Effector memory CD4-positive, alpha-beta T cell (primary cell): ENCODE measurements at regions not wholly inside any gene's neighbourhood (a gene's known extent, or its start where the extent isn't known, plus 50 kb on each side); places are given as distances from the start of the nearest gene placed in this dataset.

Source experiments
- DNase-seq, 3 donors: peaks; one replicate each; pipeline ENCODE4 v3.0.0-alpha.2; 2020
- H3K27ac ChIP-seq: 2 replicates; pipeline ENCODE4 v1.7.0; 2013; ENCODE audit warnings: mild to moderate bottlenecking, low read length, moderate library complexity; ENCODE audit not compliant: insufficient read depth, poor library complexity, severe bottlenecking
- H3K27me3 ChIP-seq: replicated peaks from 2 replicates; pipeline ENCODE4 v1.7.0; 2013; ENCODE audit warnings: mild to moderate bottlenecking, low read length; ENCODE audit not compliant: insufficient read depth, control insufficient read depth, poor library complexity, severe bottlenecking
- H3K36me3 ChIP-seq: 2 replicates; pipeline ENCODE4 v1.7.0; 2013; ENCODE audit warnings: mild to moderate bottlenecking, low read length, moderate library complexity; ENCODE audit not compliant: control insufficient read depth, insufficient read depth
- H3K4me1 ChIP-seq: 2 replicates; pipeline ENCODE4 v1.7.0; 2013; ENCODE audit warnings: low read length, mild to moderate bottlenecking; ENCODE audit not compliant: control insufficient read depth, insufficient read depth, poor library complexity, severe bottlenecking
- H3K4me3 ChIP-seq: 2 replicates; pipeline ENCODE4 v1.7.0; 2013; ENCODE audit warnings: low read length, low read depth, mild to moderate bottlenecking; ENCODE audit not compliant: insufficient read depth, poor library complexity, severe bottlenecking
- H3K9me3 ChIP-seq: 2 replicates; pipeline ENCODE4 v1.7.0; 2013; ENCODE audit warnings: mild to moderate bottlenecking, low read length, moderate library complexity; ENCODE audit not compliant: control insufficient read depth

GRCh38 chrX:129041319-129041718 is 482.0 kb downstream of the SMARCA1 start:
- DNase-seq: no peak
- H3K36me3 ChIP-seq: no peaks in the 10 kb centered on the region
- H3K9me3 ChIP-seq: no peaks in the 10 kb centered on the region
- no peak overlapping the region for H3K27ac ChIP-seq
- H3K4me3 ChIP-seq: no peak overlapping the region
- no peaks in the 10 kb centered on the region for H3K27me3 ChIP-seq
- H3K4me1 ChIP-seq: no peaks in the 10 kb centered on the region

- Histone ChIP-seq H3K36me3 (no peaks in the 10 kb centered on the region), H3K27ac (no peak overlapping the region), H3K4me3 (no peak overlapping the region), H3K27me3 (no peaks in the 10 kb centered on the region), H3K4me1 (no peaks in the 10 kb centered on the region), H3K9me3 (no peaks in the 10 kb centered on the region)
- DNase-seq: no peak
Measured at GRCh38 chrX:129040124-129040523, 483.2 kb downstream of the SMARCA1 start.

GRCh38 chrX:129039176-129039575 is 484.1 kb downstream of the SMARCA1 start:
- no peak overlapping the region for H3K4me3 ChIP-seq
- H3K27me3 ChIP-seq: no peaks in the 10 kb centered on the region
- no peak overlapping the region for H3K27ac ChIP-seq
- H3K9me3 ChIP-seq: no peaks in the 10 kb centered on the region
- no peak for DNase-seq
- H3K4me1 ChIP-seq: no peaks in the 10 kb centered on the region
- no peaks in the 10 kb centered on the region for H3K36me3 ChIP-seq

- no peaks in the 10 kb centered on the region for H3K9me3 ChIP-seq
- DNase-seq: no peak
- no peaks in the 10 kb centered on the region for H3K36me3 ChIP-seq
- H3K27ac ChIP-seq: no peak overlapping the region
- H3K4me1 ChIP-seq: no peaks in the 10 kb centered on the region
- no peaks in the 10 kb centered on the region for H3K27me3 ChIP-seq
- H3K4me3 ChIP-seq: no peak overlapping the region
Measured at GRCh38 chrX:129037389-129037788, 485.9 kb downstream of the SMARCA1 start.

GRCh38 chrX:129035180-129035579 is 488.1 kb downstream of the SMARCA1 start:
- no peaks in the 10 kb centered on the region for H3K27me3 ChIP-seq

GRCh38 chrX:129034196-129034595 is 489.1 kb downstream of the SMARCA1 start:
- no peak overlapping the region for H3K4me3 ChIP-seq
- no peaks in the 10 kb centered on the region for H3K36me3 ChIP-seq
- H3K27me3 ChIP-seq: no peaks in the 10 kb centered on the region
- DNase-seq: no peak
- H3K27ac ChIP-seq: no peak overlapping the region
- H3K9me3 ChIP-seq: no peaks in the 10 kb centered on the region
- H3K4me1 ChIP-seq: no peaks in the 10 kb centered on the region

More at GRCh38 chrX:129035180-129035579, 488.1 kb downstream of the SMARCA1 start:
- Histone ChIP-seq H3K36me3 (no peaks in the 10 kb centered on the region), H3K4me1 (no peaks in the 10 kb centered on the region), H3K9me3 (no peaks in the 10 kb centered on the region), H3K4me3 (no peak overlapping the region), H3K27ac (no peak overlapping the region)
- no peak for DNase-seq

- H3K36me3 ChIP-seq: no peaks in the 10 kb centered on the region
- no peaks in the 10 kb centered on the region for H3K27me3 ChIP-seq
- H3K9me3 ChIP-seq: no peaks in the 10 kb centered on the region
- no peak overlapping the region for H3K4me3 ChIP-seq
- H3K4me1 ChIP-seq: no peaks in the 10 kb centered on the region
- DNase-seq: no peak
- H3K27ac ChIP-seq: no peak overlapping the region
Measured at GRCh38 chrX:129026202-129026601, 497.1 kb downstream of the SMARCA1 start.

GRCh38 chrX:129025376-129025775 is 497.9 kb downstream of the SMARCA1 start:
- no peaks in the 10 kb centered on the region for H3K36me3 ChIP-seq
- no peak overlapping the region for H3K27ac ChIP-seq
- no peaks in the 10 kb centered on the region for H3K27me3 ChIP-seq
- no peaks in the 10 kb centered on the region for H3K4me1 ChIP-seq
- no peaks in the 10 kb centered on the region for H3K9me3 ChIP-seq
- H3K4me3 ChIP-seq: no peak overlapping the region
- DNase-seq: no peak

GRCh38 chrX:129019412-129019811 is 503.9 kb downstream of the SMARCA1 start:
- no peaks in the 10 kb centered on the region for H3K4me1 ChIP-seq
- no peak overlapping the region for H3K4me3 ChIP-seq
- H3K27me3 ChIP-seq: no peaks in the 10 kb centered on the region
- H3K27ac ChIP-seq: no peak overlapping the region
- no peaks in the 10 kb centered on the region for H3K36me3 ChIP-seq
- H3K9me3 ChIP-seq: no peaks in the 10 kb centered on the region
- DNase-seq: no peak

GRCh38 chrX:129015381-129015780 is 507.9 kb downstream of the SMARCA1 start:
- Histone ChIP-seq H3K4me3 (no peak overlapping the region), H3K27me3 (no peaks in the 10 kb centered on the region), H3K4me1 (no peaks in the 10 kb centered on the region), H3K9me3 (no peaks in the 10 kb centered on the region), H3K27ac (no peak overlapping the region), H3K36me3 (no peaks in the 10 kb centered on the region)
- DNase-seq: no peak

GRCh38 chrX:129013574-129013973 is 509.7 kb downstream of the SMARCA1 start:
- DNase-seq: no peak
- H3K27me3 ChIP-seq: no peaks in the 10 kb centered on the region
- H3K36me3 ChIP-seq: no peaks in the 10 kb centered on the region
- H3K27ac ChIP-seq: no peak overlapping the region
- H3K4me1 ChIP-seq: no peaks in the 10 kb centered on the region
- no peak overlapping the region for H3K4me3 ChIP-seq
- H3K9me3 ChIP-seq: no peaks in the 10 kb centered on the region
